ENCODE measurements at regions not wholly inside any gene's neighbourhood (a gene's known extent, or its start where the extent isn't known, plus 50 kb on each side); places are given as distances from the start of the nearest gene placed in this dataset.

- POLR2A ChIA-PET, result no interaction called here
- intact Hi-C loops (cut with micrococcal nuclease; ENCODE audit: unreplicated experiment), result no loop called here
- TF ChIP-seq IKZF2 (IDR thresholded peaks at IDR 0.05) (no peak), CEBPZ (IDR thresholded peaks at IDR 0.05; ENCODE audit: low read depth, low read length) (no peak), CREM (IDR thresholded peaks at IDR 0.05; ENCODE audit: low read depth) (no peak), BACH1 (IDR thresholded peaks at IDR 0.05; ENCODE audit: borderline replicate concordance) (no peak), MEF2B (IDR thresholded peaks at IDR 0.05; ENCODE audit: partially characterized antibody, poor library complexity, severe bottlenecking) (no peak), BCL3 (IDR thresholded peaks at IDR 0.05; ENCODE audit: borderline replicate concordance, insufficient read depth, low read depth, low read length, poor library complexity, severe bottlenecking) (no peak), EED (IDR thresholded peaks at IDR 0.05; ENCODE audit: low read depth) (no peak), ATF7 (IDR thresholded peaks at IDR 0.05; ENCODE audit: low read depth) (no peak), E2F4 (IDR thresholded peaks at IDR 0.05; ENCODE audit: low read depth, low read length) (no peak), IRF3 (IDR thresholded peaks at IDR 0.05) (no peak), TAF1 (IDR thresholded peaks at IDR 0.05; ENCODE audit: borderline replicate concordance, low read depth, low read length) (no peak), MTA2 (IDR thresholded peaks at IDR 0.05; ENCODE audit: low read depth) (no peak), DPF2 (IDR thresholded peaks at IDR 0.05) (no peak), ETV6 (conservative IDR thresholded peaks at IDR 0.05 in 1 of 2, IDR thresholded peaks at IDR 0.05 in 1 of 2; ENCODE audit: borderline replicate concordance in 1 of 2, low read depth in 1 of 2) (no peak), SKIL (IDR thresholded peaks at IDR 0.05; ENCODE audit: low read depth, poor library complexity, severe bottlenecking) (no peak)
These were observed 1911.4 kb downstream of the STIM2 start for GRCh38 chr4:28772066-28772465.

More at GRCh38 chr4:28772066-28772465, 1911.4 kb downstream of the STIM2 start:
- Histone ChIP-seq H4K20me1 (ENCODE audit: control insufficient read depth, insufficient read depth) (no peaks in the 10 kb centered on the region), H2AFZ (ENCODE audit: control insufficient read depth, low read depth, low read length) (no peak overlapping the region), H3K27ac (ENCODE audit: control insufficient read depth, insufficient read depth) (no peak overlapping the region), H3K4me2 (ENCODE audit: control insufficient read depth, insufficient read depth) (no peak overlapping the region), H3K9ac (ENCODE audit: control insufficient read depth, insufficient read depth, low read length) (no peak overlapping the region), H3K4me3 (no peak overlapping the region), H3K27me3 (replicated peaks in 1 of 2; ENCODE audit: control insufficient read depth in 2 of 2, insufficient read depth in 2 of 2, low read length in 1 of 2) (no peaks in the 10 kb centered on the region), H3K79me2 (ENCODE audit: control insufficient read depth, insufficient read depth, low read length) (no peaks in the 10 kb centered on the region), H3K4me1 (ENCODE audit: control insufficient read depth, insufficient read depth, low read length) (no peaks in the 10 kb centered on the region), H3K9me3 (replicated peaks; ENCODE audit: control insufficient read depth, insufficient read depth, low read length) (no peaks in the 10 kb centered on the region), H3K36me3 (ENCODE audit: control insufficient read depth in 2 of 2, insufficient read depth in 2 of 2, low read length in 1 of 2) (no peaks in the 10 kb centered on the region)
- ATAC-seq (no peak), FAIRE-seq (no peak), DNase-seq (ENCODE audit: low read depth, low spot score) (no peak)
- 45% methylated on average over 1 of the region's 1 CpG for WGBS (ENCODE audit: insufficient coverage, insufficient replicate concordance, low lambda C conversion rate, missing lambda C conversion rate)
- no TSS peak for BruUV-seq (replicated peaks)
- ChIA-PET SMC1A (ENCODE audit: uncharacterized antibody, unreplicated experiment) (interaction anchor here (0.6 kb wide), 1 partner anchor 416 kb away, joined by 3 read pairs; no protein-coding TSS in a partner anchor), RAD21 (ENCODE audit: unreplicated experiment) (no interaction called here), CTCF (no interaction called here)
- in situ Hi-C loops (cut with MboI), result no loop called here

Data from GM12878 (cell line).